ENCODE measurements at regions not wholly inside any gene's neighbourhood (a gene's known extent, or its start where the extent isn't known, plus 50 kb on each side); places are given as distances from the start of the nearest gene placed in this dataset.

GRCh38 chr5:175124821-175125220 is 319.2 kb downstream of the DRD1 start:
- ATAC-seq, result no peak
- TF ChIP-seq RARB (CRISPR knock-in tag; IDR thresholded peaks at IDR 0.05), result no peak

GRCh38 chr5:175124251-175124813 is 319.6 kb downstream of the DRD1 start:
- ATAC-seq, result peak; percentile 67; the same call in 2 of the 3 replicates
- TF ChIP-seq RARB (CRISPR knock-in tag; IDR thresholded peaks at IDR 0.05) (no peak), SNAI2 (CRISPR knock-in tag; IDR thresholded peaks at IDR 0.05) (no peak), TOX (CRISPR knock-in tag; IDR thresholded peaks at IDR 0.05; ENCODE audit: borderline replicate concordance) (no peak), ZFP30 (CRISPR knock-in tag; IDR thresholded peaks at IDR 0.05) (no peak), CSRNP3 (CRISPR knock-in tag; IDR thresholded peaks at IDR 0.05) (no peak), TCF4 (CRISPR knock-in tag; IDR thresholded peaks at IDR 0.05; ENCODE audit: borderline replicate concordance) (no peak), GLIS3 (CRISPR knock-in tag; IDR thresholded peaks at IDR 0.05) (no peak), ISL1 (CRISPR knock-in tag; IDR thresholded peaks at IDR 0.05) (no peak), ZC3H10 (CRISPR knock-in tag; IDR thresholded peaks at IDR 0.05) (no peak), ZNF8 (CRISPR knock-in tag; IDR thresholded peaks at IDR 0.05) (no peak), PPARA (CRISPR knock-in tag; IDR thresholded peaks at IDR 0.05; ENCODE audit: borderline replicate concordance) (no peak), CSDC2 (CRISPR knock-in tag; IDR thresholded peaks at IDR 0.05) (no peak), ESRRG (CRISPR knock-in tag; IDR thresholded peaks at IDR 0.05) (no peak), OSR1 (CRISPR knock-in tag; IDR thresholded peaks at IDR 0.05) (no peak), PATZ1 (CRISPR knock-in tag; IDR thresholded peaks at IDR 0.05; ENCODE audit: borderline replicate concordance) (no peak), BACH2 (CRISPR knock-in tag; IDR thresholded peaks at IDR 0.05; ENCODE audit: borderline replicate concordance) (no peak)
- TF ChIP-seq, protein P1, sequence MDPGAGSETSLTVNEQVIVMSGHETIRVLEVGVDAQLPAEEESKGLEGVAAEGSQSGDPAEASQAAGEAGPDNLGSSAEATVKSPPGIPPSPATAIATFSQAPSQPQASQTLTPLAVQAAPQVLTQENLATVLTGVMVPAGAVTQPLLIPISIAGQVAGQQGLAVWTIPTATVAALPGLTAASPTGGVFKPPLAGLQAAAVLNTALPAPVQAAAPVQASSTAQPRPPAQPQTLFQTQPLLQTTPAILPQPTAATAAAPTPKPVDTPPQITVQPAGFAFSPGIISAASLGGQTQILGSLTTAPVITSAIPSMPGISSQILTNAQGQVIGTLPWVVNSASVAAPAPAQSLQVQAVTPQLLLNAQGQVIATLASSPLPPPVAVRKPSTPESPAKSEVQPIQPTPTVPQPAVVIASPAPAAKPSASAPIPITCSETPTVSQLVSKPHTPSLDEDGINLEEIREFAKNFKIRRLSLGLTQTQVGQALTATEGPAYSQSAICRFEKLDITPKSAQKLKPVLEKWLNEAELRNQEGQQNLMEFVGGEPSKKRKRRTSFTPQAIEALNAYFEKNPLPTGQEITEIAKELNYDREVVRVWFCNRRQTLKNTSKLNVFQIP (CRISPR knock-in tag; IDR thresholded peaks at IDR 0.05; ENCODE audit: borderline replicate concordance, low read depth), result no peak
- TF ChIP-seq, protein P2, sequence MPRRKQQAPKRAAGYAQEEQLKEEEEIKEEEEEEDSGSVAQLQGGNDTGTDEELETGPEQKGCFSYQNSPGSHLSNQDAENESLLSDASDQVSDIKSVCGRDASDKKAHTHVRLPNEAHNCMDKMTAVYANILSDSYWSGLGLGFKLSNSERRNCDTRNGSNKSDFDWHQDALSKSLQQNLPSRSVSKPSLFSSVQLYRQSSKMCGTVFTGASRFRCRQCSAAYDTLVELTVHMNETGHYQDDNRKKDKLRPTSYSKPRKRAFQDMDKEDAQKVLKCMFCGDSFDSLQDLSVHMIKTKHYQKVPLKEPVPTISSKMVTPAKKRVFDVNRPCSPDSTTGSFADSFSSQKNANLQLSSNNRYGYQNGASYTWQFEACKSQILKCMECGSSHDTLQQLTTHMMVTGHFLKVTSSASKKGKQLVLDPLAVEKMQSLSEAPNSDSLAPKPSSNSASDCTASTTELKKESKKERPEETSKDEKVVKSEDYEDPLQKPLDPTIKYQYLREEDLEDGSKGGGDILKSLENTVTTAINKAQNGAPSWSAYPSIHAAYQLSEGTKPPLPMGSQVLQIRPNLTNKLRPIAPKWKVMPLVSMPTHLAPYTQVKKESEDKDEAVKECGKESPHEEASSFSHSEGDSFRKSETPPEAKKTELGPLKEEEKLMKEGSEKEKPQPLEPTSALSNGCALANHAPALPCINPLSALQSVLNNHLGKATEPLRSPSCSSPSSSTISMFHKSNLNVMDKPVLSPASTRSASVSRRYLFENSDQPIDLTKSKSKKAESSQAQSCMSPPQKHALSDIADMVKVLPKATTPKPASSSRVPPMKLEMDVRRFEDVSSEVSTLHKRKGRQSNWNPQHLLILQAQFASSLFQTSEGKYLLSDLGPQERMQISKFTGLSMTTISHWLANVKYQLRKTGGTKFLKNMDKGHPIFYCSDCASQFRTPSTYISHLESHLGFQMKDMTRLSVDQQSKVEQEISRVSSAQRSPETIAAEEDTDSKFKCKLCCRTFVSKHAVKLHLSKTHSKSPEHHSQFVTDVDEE (CRISPR knock-in tag; IDR thresholded peaks at IDR 0.05), result no peak

GRCh38 chr5:175123542-175123941 is 320.4 kb downstream of the DRD1 start:
- no peak; the same call in 2 of the 3 replicates for ATAC-seq
- TF ChIP-seq BACH2 (CRISPR knock-in tag; IDR thresholded peaks at IDR 0.05; ENCODE audit: borderline replicate concordance), result no peak
- TF ChIP-seq TCF4 (CRISPR knock-in tag; IDR thresholded peaks at IDR 0.05; ENCODE audit: borderline replicate concordance), result no peak
- no peak for TF ChIP-seq SNAI2 (CRISPR knock-in tag; IDR thresholded peaks at IDR 0.05)
- TF ChIP-seq, protein P1 (CRISPR knock-in tag; IDR thresholded peaks at IDR 0.05; ENCODE audit: borderline replicate concordance, low read depth), result no peak
- TF ChIP-seq TOX (CRISPR knock-in tag; IDR thresholded peaks at IDR 0.05; ENCODE audit: borderline replicate concordance), result no peak

DNA sequence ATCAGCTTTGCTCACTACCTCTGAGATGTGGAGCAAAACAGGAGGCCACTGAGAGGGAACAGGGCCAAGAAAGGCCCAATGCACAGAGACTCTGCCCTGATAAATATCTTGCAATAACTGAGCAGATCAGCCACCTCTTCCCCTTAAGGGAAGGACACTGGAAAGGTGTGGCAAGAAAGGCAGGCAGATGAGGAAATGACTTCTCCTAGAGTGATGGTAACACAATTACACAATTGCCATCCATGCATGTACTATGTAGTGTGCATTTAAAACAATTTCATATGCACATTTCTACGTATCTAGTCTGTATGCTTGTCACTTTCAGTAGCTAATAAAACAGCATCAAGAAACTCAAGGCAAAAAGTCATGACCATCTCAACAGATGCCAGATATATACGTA is 322.5 kb downstream of the DRD1 start:
- ATAC-seq, result no peak
- no peak for TF ChIP-seq ZFP3 (CRISPR knock-in tag; IDR thresholded peaks at IDR 0.05)
- no peak for TF ChIP-seq ZC3H10 (CRISPR knock-in tag; IDR thresholded peaks at IDR 0.05)
- TF ChIP-seq, protein P1 (CRISPR knock-in tag; IDR thresholded peaks at IDR 0.05; ENCODE audit: borderline replicate concordance, low read depth), result no peak
- no peak for TF ChIP-seq RARB (CRISPR knock-in tag; IDR thresholded peaks at IDR 0.05)
- no peak for TF ChIP-seq ARNTL (CRISPR knock-in tag; IDR thresholded peaks at IDR 0.05; ENCODE audit: borderline replicate concordance, low read depth)
- no peak for TF ChIP-seq ZNF8 (CRISPR knock-in tag; IDR thresholded peaks at IDR 0.05)
- no peak for TF ChIP-seq OSR1 (CRISPR knock-in tag; IDR thresholded peaks at IDR 0.05)
- TF ChIP-seq ZNF70 (CRISPR knock-in tag; IDR thresholded peaks at IDR 0.05), result no peak
- TF ChIP-seq ISL1 (CRISPR knock-in tag; IDR thresholded peaks at IDR 0.05), result no peak
- no peak for TF ChIP-seq SNAI2 (CRISPR knock-in tag; IDR thresholded peaks at IDR 0.05)
- TF ChIP-seq PPARA (CRISPR knock-in tag; IDR thresholded peaks at IDR 0.05; ENCODE audit: borderline replicate concordance), result no peak
- no peak for TF ChIP-seq ESRRG (CRISPR knock-in tag; IDR thresholded peaks at IDR 0.05)
- TF ChIP-seq BACH2 (CRISPR knock-in tag; IDR thresholded peaks at IDR 0.05; ENCODE audit: borderline replicate concordance), result no peak
- TF ChIP-seq PATZ1 (CRISPR knock-in tag; IDR thresholded peaks at IDR 0.05; ENCODE audit: borderline replicate concordance), result no peak
- no peak for TF ChIP-seq TCF4 (CRISPR knock-in tag; IDR thresholded peaks at IDR 0.05; ENCODE audit: borderline replicate concordance)
- no peak for TF ChIP-seq GLIS3 (CRISPR knock-in tag; IDR thresholded peaks at IDR 0.05)
